ENCODE measurements at regions not wholly inside any gene's neighbourhood (a gene's known extent, or its start where the extent isn't known, plus 50 kb on each side); places are given as distances from the start of the nearest gene placed in this dataset.

DNA sequence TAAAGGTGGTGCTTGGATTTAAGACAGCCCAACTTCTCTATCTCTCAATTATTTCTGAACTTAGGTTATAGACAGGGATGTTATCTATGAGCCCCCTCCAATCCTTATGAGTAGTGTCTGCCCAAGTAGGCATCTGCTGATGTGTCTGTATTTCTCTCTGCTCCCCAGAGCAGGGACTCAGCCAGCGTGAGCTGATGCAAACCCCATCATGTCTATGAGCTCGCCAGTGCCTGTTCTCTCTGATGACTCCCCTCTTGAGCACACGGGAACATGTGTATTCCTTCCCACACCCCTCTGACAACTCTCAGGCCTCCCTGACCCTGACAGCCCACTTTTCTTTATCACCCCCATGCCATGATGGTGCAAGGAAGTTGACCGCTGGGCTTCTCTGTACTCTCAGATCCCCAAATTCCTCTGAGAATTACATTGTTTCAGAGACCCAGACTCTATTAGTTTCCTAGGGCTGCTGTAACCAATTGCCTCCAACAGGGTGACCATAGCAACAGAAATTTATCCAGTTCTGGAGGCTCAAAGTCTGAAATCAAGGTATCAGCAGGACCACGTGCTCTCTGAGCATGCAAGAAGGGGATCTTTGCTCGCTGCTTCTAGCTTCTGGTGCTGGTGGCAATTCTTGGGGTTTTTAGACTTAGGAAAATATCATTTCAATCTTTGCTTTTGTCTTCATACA, 73.5 kb upstream of the ST8SIA2 start:
- TF ChIP-seq CTCF (IDR thresholded peaks at IDR 0.05) (no peak), POLR2A (IDR thresholded peaks at IDR 0.05) (no peak)

All from testis (tissue), 2 donors.